ENCODE measurements at regions not wholly inside any gene's neighbourhood (a gene's known extent, or its start where the extent isn't known, plus 50 kb on each side); places are given as distances from the start of the nearest gene placed in this dataset.

GRCh38 chr20:16647875-16648597, 74.8 kb upstream of the KIF16B start:
- TF ChIP-seq, protein P1, sequence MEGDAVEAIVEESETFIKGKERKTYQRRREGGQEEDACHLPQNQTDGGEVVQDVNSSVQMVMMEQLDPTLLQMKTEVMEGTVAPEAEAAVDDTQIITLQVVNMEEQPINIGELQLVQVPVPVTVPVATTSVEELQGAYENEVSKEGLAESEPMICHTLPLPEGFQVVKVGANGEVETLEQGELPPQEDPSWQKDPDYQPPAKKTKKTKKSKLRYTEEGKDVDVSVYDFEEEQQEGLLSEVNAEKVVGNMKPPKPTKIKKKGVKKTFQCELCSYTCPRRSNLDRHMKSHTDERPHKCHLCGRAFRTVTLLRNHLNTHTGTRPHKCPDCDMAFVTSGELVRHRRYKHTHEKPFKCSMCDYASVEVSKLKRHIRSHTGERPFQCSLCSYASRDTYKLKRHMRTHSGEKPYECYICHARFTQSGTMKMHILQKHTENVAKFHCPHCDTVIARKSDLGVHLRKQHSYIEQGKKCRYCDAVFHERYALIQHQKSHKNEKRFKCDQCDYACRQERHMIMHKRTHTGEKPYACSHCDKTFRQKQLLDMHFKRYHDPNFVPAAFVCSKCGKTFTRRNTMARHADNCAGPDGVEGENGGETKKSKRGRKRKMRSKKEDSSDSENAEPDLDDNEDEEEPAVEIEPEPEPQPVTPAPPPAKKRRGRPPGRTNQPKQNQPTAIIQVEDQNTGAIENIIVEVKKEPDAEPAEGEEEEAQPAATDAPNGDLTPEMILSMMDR (conservative IDR thresholded peaks at IDR 0.05; ENCODE audit: low read depth): no peak
- H3K27ac ChIP-seq: no peak overlapping the region
- ChIA-PET CTCF (no interaction called here), POLR2A (ENCODE audit: low non-redundant PET) (no interaction called here)
- no peak for DNase-seq (ENCODE audit: low spot score)

- POLR2A ChIA-PET (ENCODE audit: low non-redundant PET): no interaction called here
- no peak for DNase-seq (ENCODE audit: low spot score)
- TF ChIP-seq, protein P1 (conservative IDR thresholded peaks at IDR 0.05; ENCODE audit: low read depth): no peak
- no peak overlapping the region for H3K27ac ChIP-seq
- CTCF ChIA-PET: interaction anchor here (0.6 kb wide), 1 partner anchor 180 kb away, joined by 3 read pairs; no protein-coding TSS in a partner anchor
Observed at GRCh38 chr20:16641511-16642023, 68.3 kb upstream of the KIF16B start.

GRCh38 chr20:16639027-16639941, 66.0 kb upstream of the KIF16B start:
- no peak for DNase-seq (ENCODE audit: low spot score)
- no peak overlapping the region for H3K27ac ChIP-seq
- ChIA-PET POLR2A (ENCODE audit: low non-redundant PET) (no interaction called here), CTCF (interaction anchor here (0.5 to 0.6 kb wide), 2 partner anchors 41 to 392 kb away, joined by 3 to 4 read pairs; no protein-coding TSS in a partner anchor)
- TF ChIP-seq, protein P1 (conservative IDR thresholded peaks at IDR 0.05; ENCODE audit: low read depth): no peak

DNA sequence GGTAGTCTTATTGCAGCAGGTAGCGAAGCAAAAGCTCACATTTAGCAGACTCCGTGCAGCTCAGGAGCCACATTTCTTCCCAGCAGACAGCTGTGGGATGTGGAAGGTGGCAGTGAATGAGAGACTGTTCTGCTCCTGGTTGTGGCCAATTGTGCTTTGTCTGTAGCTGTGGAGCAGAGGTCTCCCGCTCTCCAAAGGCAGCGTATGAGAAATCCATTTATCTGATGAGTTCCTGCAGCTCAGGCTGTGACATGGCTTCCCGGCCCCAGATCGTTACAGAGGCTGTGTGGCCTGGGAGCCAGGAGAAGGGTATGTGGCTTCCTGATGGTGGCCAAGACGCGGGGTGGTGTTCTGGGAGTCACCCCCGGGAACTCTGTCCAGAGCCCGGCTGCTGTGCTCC, 64.5 kb upstream of the KIF16B start:
- ChIA-PET POLR2A (ENCODE audit: low non-redundant PET) (no interaction called here), CTCF (interaction anchor here (0.6 to 1.5 kb wide), 4 partner anchors 60 to 624 kb away, joined by 3 to 6 read pairs (median 4); no protein-coding TSS in a partner anchor)
- no peak for DNase-seq (ENCODE audit: low spot score)
- no peak overlapping the region for H3K27ac ChIP-seq
- TF ChIP-seq, protein P1 (conservative IDR thresholded peaks at IDR 0.05; ENCODE audit: low read depth): no peak

- no peak overlapping the region for H3K27ac ChIP-seq
- DNase-seq (ENCODE audit: low spot score): no peak
- TF ChIP-seq, protein P1 (conservative IDR thresholded peaks at IDR 0.05; ENCODE audit: low read depth): no peak
- ChIA-PET POLR2A (ENCODE audit: low non-redundant PET) (no interaction called here), CTCF (no interaction called here)
Observed at GRCh38 chr20:16626849-16627248, 53.6 kb upstream of the KIF16B start.

GRCh38 chr20:16624106-16624505, 50.9 kb upstream of the KIF16B start:
- ChIA-PET POLR2A (ENCODE audit: low non-redundant PET) (no interaction called here), CTCF (no interaction called here)
- H3K27ac ChIP-seq: no peak overlapping the region
- TF ChIP-seq, protein P1 (conservative IDR thresholded peaks at IDR 0.05; ENCODE audit: low read depth): no peak
- no peak for DNase-seq (ENCODE audit: low spot score)
